KG1 (cell line): ENCODE measurements at regions not wholly inside any gene's neighbourhood (a gene's known extent, or its start where the extent isn't known, plus 50 kb on each side); places are given as distances from the start of the nearest gene placed in this dataset.

Experiments used
- DNase-seq: peaks from one replicate; lab custom pipeline; 2025; lab: John Stamatoyannopoulos, UW

DNA sequence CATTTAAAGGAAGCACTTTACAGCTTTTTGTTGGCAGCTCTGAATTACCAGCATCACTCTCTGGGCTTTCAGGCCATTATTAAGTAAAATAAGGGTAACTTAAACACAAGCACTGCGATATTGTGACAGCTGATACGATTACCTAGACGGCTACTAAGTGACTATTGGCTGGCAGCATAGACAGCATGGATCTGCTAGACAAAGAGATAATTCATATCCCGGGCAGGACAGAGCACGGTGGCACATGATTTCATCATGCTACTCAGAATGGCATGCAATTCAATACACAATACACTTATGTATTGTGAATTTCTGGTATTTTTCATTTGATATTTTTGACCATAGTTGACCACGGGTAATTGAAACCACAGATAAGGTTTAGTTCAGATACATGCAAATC is 522.0 kb upstream of the LRRN3 start:
- DNase-seq, result no peak

DNA sequence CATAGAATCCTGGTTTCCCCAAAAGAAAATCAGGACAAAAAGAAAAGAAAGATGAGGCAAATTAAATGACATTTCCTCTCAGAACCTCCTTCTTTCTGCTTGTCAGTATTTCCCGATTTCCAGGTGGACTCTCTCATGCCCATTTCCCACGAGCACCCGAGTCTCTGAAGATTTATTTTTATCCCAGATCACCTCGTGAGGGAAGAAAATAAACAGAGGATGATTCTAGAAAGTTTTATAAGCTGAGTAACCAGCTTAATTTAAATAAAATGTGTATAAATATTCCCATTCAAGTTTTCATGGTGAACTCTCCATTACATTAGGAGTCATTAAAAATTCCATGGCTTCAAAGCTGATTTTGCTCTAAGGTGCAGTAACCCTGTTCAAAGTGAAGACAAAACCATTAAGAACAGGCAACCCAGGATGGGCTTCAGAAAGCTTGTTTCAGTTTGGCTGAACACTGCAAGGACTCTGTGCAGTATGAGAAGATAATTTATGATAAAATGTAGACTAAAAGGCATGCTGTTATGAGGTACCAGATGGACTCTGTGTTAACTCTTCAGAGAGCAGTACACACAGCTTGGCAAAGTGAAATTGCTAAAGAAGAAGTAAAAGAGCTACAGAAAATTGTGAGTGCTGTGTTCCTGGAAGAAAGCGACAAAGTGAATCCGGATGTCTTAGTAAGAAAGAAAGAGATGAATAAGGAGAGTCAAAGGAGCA is 521.3 kb upstream of the LRRN3 start:
- no peak for DNase-seq

GRCh38 chr7:110573862-110574528 is 516.9 kb upstream of the LRRN3 start:
- no peak for DNase-seq

- no peak for DNase-seq
Observed at GRCh38 chr7:110587294-110587693, 503.6 kb upstream of the LRRN3 start.

- no peak for DNase-seq
Observed at GRCh38 chr7:110590415-110590814, 500.5 kb upstream of the LRRN3 start.

GRCh38 chr7:110591341-110591740 is 499.6 kb upstream of the LRRN3 start:
- DNase-seq, result no peak

DNA sequence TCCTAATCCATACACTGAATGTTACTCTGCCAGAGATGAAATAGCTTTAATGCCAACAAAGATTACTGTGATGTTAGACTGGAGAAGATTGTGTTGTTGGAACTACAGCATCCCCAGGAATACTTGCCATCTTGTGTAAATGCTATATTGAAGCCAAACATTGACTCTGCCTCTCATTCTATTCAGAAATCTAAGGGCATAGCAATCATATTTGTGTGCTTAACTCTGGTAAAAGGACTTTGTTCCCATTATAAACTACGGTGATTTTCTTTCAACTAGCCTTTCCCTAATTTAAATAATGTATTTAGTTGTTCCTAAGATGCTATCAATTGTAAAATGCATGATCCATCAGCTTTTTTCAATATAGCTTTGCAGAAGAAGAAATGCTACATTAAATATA is 498.4 kb upstream of the LRRN3 start:
- DNase-seq, result no peak

- DNase-seq, result no peak
Observed at GRCh38 chr7:110593355-110593754, 497.6 kb upstream of the LRRN3 start.

DNA sequence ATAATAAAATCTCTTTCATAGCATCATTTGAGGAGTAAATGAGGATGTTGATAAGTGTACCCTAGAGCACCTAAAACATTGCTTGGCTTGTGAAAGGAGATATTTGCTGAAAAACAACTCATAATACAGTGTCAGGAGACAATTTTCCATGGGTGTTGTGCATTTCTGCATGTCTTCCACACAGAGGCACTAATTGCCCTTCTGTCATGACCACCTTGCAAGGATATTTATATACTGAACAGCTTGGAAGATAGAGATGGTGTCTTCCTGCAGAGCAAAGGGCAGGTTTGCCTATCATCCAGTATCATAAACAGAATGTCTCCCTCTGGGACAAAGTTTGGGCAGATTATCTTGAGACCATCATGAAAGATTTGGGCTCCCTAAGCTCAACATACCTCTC is 495.2 kb upstream of the LRRN3 start:
- DNase-seq, result no peak

DNA sequence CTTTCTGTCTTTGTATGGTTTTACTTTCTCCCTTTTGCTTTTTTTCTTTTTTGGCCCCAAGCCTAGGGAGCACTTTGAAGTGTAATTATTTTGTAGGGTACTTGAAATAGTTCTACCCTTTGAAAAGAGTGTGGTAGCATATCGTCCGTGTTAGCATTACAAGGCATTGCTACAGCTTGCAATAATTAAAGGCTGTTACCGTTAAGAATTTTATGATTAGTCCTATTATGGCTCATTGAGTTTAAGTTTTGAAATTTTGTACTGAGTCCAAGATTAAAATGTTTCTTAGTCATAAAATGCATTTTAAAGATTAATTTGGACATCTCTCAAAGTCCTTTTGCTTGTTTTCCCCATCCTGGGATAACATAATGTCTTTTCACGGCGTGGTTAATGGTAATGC is 490.0 kb upstream of the LRRN3 start:
- no peak for DNase-seq

DNA sequence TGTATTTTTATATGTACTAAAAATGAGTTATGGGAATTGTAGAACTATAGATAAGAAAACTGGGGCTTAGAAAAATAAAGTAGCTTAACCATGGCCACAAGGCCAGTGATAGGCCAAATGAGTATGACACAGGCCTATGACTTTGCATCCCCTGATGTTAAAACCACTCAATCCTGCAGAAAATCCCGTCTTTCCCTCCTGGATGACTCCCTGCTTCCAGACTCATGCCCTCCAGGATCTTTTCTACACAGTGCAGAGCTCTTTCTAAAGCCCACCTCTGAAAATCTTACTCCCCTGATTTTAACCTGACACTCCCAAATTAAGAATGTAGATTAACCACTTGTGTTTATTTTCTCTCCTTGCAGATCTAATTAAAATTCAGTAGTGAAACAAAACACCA is 489.2 kb upstream of the LRRN3 start:
- DNase-seq, result no peak

DNA sequence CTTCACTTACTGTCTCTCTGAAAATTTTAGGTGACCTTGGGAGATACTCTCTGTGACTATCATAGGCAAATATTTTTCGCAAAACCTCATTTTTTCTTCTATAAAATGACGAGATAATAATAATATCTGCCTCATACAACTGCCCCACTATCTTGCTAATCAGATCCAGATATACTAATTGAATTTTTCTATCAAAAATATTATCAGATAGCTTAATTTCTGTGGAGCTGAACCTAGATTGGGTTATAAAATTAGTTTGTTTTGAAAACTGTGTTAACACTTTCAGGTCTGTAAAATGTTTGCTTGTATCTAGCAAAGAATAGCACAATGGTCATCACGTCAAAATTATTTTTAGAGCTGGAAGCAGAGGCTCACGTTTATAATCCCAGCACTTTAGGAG is 486.7 kb upstream of the LRRN3 start:
- no peak for DNase-seq

DNA sequence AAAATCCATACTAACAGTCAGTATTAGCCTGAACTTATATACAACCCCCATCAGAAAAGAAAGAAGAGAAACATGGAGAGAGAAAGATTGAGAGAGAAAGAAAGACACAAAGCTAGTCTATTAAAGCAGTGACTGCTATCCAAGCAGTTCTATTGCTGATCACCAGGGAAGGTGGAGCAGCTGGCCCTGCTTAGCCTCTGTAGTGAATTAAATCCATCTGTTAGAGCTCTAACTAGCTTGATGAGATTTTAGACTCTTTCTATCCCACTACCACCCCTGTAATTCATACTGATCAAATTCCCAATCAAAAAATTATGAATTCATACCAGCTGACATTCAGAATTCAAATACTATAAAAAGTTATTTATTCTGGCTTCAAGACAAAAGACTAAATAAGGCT is 486.0 kb upstream of the LRRN3 start:
- DNase-seq, result no peak

DNA sequence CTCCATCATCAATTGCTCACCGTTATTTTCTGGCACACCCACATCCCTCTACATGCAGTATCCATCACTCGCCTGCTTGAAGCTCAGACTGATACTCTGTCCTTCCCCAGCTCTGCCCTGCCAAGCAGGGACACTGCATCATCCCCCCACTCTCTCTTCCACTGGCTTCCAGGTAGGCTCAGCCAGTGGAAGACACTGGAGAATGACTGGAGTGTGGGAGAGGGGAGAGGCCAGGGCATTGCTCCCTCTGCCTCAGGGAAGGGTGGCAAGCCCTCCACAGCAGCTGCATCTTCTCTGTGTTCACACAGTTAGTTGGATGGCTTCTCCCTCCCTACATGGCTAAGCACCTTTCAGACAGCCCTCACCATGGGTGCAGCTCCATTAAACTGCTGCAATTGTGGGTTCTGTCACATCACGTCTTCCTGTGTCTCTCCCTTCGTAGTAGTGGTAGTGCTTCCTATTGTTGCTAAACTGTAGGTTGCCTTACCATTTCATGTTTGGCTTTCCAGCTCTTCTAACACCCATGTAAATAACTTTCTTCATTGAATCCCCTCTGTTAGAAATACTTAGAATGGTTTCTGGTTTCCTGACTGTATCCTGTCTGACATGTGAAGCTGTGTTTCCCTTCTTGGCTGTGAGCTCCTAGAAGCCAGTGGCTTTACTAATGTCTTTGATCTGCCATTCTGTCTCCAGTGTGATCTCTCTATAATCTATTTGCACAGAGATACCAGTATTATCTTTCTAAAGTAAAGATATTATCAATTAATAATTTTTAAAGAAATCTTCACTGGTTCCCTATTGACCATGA is 483.7 kb upstream of the LRRN3 start:
- no peak for DNase-seq

DNA sequence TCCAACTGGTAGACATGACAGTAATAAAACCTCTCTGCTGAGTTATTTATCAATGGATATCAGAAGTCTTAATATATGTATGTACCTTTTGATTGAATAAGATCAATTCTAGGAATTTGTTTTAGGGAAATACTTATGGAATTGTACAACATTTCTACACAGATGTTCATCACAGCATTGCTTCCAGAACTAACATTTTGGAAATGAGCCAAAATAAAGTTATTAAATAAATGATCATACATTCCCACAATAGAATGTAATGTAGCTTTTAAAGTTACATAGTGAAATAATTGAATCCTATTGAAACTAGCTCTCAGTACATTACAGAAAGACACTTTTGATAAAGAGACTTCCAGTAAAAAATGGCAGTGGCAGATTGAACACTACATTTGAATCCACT is 481.6 kb upstream of the LRRN3 start:
- DNase-seq, result no peak

DNA sequence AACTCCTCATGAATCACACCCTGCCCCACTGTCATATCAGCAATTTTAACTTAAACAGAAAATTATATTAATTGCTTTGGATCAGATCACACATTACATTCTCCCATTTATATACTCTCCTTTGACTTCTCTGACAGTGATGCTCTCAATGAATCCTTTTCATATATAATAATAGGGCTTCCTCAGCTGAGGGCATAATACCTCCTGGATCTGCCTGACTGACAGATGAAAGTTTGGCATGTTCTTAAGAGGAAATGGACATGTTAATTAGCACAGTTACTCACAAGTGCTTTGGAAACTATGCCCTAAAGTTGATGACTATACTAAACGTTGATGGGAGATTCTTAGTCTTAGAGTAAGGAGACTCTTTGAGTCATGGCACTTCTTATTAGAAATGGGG is 478.2 kb upstream of the LRRN3 start:
- no peak for DNase-seq
